Stimulated activated CD8-positive, alpha-beta memory T cell treated with anti-CD3 and anti-CD28 coated beads, Interleukin-7, amount 100 ng/mL, for 4 hours (primary cell): ENCODE measurements at regions not wholly inside any gene's neighbourhood (a gene's known extent, or its start where the extent isn't known, plus 50 kb on each side); places are given as distances from the start of the nearest gene placed in this dataset.

Experiments used
- DNase-seq, 2 donors: peaks; one replicate each; pipeline ENCODE4 v3.0.0-alpha.2; 2020; ENCODE audit warnings: low read depth in 2 of 2

DNA sequence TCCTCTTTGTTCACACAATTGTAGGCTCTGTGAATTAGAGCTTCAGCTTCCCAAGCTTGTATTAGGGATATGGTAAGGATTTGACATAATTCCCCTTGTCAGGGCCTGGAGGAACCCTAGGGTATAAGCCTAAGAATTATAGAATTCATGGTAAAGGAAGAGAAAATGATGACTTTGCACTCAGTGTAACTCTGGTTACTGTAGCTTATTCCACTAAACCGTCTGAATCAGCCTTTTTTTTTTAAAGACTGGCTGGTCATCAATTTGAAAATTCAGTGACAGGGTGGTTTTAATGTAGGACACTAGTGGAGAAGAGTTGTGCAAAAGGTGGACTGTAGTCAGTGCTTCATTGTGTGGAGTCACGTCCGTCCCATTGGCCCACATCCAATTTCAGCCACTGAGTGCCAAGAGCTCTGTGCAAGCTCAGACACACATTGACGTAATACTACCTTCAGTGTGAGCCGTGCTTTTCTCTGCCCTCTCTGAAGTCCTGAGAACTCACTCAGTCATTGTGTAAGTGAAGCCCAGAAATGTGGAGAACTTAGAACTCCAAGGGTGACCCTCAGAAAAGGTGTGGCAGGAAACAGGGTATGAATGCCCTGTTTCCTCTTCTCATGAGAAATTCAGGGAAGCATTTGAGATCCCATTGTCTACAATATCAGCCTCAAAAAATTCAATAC lies 449.8 kb downstream of the C4orf33 start:
- DNase-seq = no peak

DNA sequence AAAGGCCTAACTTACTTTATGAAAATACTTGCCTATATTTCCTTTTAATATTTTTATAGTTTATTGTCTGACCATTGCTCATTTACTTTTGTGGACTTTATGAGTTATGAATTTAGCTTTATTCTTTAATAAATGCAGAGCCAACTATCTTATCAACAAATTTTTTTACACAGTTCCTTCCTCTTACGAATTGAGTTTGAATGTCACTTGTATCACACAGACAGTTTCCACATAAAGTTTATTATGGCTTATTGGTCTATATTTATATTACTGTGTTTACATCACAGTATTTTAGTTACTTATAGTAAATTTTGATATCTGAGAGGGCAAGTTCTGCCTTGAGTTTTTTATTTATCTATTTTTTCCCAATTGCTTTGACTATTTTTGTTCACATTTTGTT lies 450.6 kb downstream of the C4orf33 start:
- no peak for DNase-seq

DNA sequence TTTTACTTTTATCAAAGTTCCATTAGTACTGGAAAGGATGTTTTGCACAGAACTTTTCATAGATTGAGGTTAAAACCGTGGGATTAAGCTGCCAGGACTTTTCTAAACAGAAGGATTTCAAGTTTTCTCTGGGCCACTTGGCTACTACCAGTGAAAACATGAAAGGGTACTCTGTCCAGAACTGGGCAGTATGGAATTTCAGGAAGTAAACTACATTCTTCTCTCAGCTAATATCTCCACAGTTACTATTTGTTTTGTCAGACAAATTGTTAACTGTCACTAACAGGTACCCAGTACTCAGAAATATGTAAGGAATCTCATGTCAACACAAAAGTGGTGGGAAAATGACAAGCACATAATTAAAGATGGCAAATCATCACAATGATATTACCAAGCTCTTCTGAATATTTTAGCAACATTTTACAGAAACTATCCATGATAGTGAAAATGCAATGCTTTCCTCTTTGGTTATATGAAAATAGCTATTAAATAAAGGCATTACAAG lies 454.4 kb downstream of the C4orf33 start:
- no peak for DNase-seq

DNA sequence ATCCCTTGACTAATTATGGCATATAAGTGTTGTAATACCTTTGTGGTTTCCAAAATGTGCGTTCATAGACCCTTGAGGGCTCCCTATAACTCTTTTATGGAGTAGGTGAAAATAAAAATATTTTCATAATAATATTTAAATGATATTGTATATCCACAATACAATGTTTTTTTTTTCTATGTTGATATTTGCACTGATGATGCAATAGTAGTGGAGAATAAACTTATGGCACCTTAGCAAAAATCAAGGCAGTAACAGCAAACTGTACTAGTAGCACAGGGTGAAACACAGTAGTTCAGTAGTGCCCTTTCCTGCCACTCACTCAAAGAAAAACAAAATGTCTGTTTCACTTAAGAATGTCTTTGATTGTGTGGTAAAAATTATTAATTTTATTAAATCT lies 465.3 kb downstream of the C4orf33 start:
- no peak for DNase-seq

DNA sequence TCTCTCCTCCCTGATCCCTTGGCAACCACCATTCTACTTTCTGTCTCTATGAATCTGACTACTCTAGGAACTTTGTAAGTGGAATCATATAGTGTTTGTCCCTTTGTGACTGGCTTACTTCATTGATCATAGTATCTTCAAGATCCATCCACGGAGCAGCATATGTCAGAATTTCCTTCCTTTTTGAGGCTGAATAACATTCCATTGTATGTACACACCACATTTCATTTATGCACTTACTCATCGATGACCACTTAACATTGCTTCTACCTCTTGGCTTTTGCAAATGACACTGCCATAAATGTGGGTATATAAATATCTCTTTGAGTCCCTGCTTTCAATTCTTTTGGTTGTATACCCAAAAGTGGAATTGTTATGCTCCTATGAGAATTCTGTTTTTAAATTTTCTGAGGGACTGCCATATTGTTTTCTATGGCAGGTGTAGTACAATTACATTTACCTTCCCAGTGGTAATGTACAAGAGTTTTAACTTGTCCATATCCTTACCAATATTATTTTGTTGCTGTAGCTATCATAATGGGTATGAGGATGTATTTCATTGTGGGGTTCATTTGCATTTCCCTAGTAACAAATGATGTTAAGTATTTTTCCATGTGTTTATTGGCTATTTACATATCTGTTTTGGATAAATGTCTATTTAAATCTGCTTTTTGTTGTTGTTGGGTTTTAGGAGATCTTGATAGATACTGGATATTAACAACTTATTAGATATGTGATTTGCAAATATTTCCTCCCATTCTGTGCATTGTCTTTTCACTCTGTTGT lies 466.1 kb downstream of the C4orf33 start:
- no peak for DNase-seq

DNA sequence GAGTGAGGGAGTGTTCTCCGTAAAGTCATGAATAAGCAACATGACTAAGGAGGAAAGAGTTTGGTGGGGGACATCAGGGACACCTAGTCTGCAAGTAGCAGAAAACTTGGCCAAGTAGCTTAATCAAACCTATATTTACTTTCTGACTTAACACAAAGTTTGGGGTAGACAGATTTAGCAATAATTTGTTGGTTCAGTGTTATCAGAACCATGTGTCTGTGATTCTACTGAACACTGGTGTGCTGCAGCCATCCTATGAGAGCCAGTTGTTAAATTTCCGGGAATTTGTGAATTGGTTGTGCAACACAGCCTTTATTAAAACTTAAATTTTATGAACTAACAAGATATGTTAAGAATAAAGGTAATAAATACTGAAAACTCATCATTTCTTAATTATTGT lies 469.3 kb downstream of the C4orf33 start:
- DNase-seq = no peak

DNA sequence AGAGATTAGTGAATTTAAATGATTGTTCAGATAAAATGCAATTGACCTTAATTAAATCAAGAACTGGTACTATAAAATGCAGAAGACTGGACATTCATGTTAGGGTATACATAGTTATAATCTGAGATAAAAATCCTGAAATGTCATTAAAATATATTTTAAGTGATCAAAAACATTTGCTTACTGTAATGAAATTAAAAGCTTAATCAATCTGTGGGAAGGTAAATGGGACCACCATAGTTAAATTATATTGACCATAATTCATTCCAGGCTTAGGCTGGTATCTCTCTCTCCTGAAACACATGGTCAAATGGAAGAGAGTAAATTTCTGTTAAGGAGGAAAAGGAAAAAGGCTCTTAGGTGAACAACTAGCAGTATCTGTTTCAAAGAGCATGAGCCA lies 474.4 kb downstream of the C4orf33 start:
- DNase-seq = no peak

DNA sequence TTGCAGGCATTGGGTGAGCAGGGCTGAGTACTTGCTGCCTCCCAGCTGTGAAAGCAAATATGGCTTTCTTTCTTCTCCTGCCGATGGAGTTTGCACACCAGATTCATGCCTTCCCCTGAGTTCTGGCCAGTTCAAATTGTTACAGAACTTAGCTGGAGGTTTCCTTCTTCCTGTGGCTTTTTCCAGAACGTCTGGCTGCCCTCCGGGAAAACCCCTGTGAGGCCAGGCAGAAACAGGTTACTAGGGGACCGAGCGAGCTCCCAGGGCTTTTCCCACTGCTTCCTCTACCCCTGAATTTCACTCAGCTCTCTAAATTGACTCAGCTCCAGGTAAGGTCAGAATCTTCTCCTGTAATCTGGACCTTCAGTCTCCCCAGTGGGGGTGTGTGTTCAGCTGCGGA lies 482.4 kb downstream of the C4orf33 start:
- no peak for DNase-seq

DNA sequence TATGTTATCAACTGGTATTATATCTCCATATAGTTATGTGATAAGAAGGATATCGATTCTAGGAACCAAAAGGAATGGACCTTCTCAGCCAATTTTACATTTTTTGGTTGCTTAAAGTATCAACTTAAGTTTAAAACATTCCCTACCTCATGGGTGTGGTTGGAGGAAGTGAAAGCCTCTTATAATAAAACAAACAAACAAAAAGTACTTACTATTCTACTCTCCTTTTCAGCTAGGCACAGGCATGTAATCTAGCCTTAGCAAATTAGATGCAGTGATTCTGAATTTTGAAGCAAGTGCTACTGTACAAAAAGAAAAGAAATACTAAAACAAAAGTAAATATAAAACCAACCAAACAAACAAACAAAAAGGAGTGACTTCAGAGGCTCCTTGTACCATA lies 485.4 kb downstream of the C4orf33 start:
- no peak for DNase-seq

DNA sequence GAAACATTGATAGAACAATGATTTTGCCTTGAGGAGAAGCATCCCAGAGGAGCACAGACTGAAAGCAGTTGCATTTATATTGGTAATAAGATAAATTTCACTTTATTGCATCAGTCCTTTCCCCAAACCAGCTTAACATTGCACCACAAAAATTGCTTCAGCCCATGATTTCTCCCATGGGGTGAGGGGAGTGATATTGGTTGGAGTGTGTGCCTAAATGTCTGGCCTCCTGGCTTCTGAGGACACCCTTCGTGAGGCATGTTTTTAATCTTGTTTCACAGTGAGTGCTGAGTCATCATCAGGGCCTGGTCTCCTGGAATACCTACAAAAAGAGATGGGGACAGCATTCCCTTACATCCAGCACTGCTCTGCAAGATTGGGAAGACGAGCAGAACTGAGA lies 487.9 kb downstream of the C4orf33 start:
- no peak for DNase-seq

DNA sequence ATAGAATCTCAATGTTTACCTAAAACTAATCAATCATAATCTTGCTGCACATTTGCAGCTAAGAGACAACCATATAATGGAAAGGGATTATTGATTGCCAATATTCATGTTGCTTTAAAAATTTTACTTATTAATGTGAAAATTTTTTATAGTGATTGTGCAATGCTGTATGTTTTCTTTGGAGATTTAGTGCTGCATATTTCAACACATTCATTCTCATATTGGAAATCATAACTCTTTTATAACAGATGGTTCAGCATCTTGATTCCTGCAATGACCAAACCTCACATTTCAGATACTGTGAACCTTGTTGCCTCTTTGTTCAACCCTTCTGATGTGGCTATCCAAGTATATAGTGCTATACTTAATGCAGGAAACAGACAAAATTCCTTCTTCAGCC lies 502.6 kb downstream of the C4orf33 start:
- no peak for DNase-seq

DNA sequence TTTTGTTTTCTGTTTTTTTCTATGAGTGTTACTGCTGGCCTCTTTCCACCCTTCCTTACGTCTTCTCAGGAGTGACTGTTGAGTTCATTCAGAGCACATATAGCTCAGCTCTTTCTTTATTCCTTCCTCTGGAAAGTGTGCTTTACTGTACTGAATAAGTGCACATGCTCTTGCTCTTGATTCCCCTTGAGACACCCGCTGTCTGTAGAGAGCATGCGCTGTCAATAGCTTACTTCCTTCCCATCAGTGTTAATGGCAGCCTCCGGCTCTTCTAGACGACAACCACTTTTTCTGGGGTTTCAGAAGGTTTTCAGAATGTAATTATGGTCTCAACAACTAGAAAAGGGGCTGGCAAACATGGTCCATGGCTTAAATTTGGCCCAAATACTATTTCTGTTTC lies 504.9 kb downstream of the C4orf33 start:
- no peak for DNase-seq

DNA sequence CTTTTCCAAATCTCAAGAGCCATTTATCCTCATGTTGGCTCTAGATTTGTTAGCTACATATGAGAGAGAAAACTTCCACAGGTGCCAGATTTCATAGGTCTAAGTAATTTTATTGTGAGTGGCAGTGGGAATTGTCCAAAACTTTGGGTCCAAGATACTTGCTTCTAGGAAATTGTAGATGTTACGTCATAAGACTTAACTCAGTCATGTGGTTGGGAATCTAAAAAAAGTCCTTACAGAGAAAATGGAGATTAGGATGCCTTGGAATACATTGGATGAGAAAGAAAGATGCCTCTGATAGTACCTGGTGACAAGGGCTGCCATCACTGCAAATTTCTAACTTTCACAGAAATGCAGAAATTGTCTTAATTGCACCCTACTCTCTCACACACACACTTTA lies 506.5 kb downstream of the C4orf33 start:
- DNase-seq = no peak

DNA sequence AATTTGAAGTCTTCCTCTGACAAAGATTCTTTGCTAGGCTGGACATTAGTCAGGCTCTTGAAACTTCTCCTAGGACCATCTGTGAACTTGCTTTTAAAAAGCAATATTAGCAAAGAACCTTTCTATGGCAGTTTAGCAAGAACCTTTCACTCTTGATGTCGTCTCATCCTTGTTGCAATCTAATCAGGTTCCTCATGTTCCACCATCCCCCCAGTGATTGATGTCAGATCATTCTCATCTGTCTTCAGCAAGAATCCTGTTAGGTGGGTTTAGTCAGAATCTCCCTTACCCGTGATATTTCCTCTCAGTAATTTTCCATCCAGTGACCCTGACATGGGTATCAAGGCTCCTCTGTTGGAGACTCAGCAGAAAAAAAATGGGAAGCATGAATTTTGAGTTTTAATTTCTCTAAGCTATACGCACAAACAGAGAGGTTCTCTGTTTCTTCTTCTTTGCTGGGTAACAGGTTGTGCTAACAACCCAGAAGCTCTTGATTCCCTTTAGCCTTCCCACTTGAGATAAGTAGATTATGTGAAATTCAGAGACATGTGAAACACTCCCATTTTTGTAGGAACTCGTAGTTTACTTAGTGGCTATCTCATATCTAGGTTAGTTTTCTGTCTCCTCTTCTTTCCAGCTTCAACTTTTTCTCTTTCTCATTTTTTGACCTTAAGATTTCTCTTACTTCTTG lies 507.4 kb downstream of the C4orf33 start:
- no peak for DNase-seq

DNA sequence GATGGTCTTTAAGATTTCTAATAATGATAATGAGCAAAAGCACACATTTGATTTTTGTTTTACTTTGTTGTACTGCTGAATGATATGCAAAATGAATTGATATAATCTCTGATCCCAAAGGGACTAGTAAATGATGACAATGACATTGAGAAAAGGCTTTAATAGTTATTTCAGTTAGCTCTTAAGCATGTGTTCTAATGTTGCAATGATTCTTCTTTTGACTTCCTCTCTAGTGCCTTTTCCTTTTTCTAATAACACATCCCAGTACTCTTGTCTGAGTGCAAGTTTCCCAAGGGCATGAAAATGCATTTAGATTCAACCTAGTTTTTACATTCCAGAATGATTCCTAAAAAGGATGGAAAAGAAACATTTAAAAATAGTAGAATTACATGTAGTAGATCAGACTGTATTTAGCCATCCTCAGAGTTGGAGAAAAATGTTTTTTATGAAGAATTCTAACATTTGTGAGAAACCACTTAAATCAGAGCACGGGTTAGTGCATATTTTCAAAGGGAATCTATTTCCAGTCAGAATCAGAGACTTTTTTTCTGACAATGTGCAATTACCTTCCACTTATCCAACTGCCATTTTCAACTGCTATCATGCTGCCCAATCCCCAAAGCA lies 508.8 kb downstream of the C4orf33 start:
- no peak for DNase-seq

DNA sequence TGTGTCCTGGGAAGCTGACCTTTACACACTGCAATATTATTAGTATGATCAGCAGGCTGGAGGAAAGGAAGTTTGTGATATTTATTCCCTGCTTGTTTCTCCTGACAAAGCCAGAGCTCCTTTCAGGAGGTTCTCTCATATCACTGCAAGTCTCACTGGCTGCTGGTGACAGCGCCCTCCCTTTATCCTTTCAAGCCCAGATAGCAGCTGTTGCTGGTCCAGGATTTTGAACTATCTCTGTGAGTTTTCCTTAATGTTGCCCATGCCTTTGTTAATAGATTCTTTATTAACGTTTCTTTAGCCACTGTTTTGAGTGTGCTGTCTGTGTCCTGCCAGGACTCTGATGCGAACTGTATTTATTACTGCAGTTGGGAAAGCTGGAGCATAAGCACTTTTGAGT lies 518.7 kb downstream of the C4orf33 start:
- DNase-seq = no peak

DNA sequence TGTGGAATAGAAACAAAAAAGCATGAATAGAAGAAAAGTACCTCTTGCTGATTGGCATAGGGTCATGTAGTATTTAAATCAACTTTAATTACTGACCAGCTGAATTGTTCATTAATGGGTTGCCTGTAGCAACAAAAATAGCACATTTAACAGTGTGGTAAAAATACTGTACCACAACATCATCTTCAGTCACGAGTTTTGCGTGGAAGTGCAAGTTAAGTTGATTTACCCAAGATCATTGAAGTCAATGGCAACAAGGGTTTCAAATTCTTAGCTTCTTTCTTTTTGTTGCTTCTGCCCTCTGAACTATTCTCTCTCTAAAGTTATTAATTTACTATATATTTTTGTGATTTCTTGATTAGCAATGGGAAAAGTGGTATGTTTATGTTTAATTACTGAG lies 526.6 kb downstream of the C4orf33 start:
- DNase-seq = no peak

DNA sequence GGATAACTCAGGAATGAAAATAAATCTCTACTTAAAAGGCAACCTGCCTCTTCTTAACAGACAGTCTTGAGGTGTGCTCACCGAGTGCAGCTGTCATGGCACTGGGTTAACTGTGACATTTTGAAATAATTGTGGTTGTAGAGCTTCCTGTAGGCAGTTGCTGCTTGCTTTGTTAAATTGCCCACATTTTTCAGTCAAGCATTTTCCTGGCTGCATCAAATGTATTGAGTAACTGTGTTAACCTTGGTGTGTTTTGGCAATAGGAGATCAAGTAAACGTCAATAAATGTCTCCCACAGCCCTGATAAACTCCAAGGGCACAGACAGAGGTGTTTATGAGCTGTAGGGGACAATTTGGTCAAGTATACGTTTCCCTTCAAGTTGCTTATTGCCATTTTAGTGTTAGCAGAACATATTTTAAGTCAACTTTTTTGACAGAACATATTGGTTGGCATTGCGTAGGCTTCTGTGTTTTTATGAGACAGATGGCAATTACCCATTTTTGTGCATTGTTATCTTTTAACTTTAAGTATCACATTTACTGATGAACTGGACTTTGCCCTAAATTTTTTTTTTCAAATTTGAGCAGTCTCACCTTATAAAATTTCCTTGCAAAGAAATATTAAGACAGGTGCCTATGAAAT lies 527.4 kb downstream of the C4orf33 start:
- DNase-seq = no peak

DNA sequence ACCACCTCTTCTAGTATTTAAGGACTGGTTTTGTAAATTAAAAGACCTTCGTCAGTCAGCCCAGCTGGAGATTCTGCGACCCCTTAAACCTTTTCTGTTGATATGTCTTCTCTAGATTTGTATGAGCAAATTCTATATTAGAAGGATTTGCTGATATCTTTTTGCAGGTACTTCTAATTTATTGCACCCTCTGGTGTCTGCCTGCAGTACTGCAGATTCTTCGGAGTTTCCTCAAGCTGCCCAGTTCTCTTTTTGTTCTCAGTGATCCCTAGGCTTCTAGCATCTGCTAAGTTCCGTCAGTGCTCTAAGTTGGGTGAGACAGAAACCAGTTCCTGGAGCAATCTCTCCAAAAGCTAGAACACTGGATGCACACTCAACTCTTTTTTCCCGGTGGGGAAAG lies 545.2 kb downstream of the C4orf33 start:
- peak in 1 of 2 donors; percentile 2 for DNase-seq

DNA sequence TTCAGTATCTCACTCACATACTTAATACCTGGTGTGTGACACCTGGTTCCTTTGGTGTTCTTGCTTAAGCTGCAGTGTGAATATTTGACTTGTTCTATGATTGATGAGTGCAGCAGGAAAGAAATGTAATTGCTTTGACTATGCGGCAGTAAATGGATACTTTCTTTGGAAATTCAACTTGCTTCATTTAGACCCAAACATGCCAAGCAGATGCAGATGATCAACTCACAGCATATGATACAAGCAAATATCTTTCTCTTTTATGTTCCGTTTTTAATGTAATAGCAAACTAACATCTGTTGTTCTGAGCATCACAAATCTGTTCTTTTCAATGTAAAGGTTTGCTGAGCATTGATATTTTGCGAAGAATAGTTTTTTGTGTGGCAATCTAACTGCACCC lies 549.5 kb downstream of the C4orf33 start:
- DNase-seq = no peak

DNA sequence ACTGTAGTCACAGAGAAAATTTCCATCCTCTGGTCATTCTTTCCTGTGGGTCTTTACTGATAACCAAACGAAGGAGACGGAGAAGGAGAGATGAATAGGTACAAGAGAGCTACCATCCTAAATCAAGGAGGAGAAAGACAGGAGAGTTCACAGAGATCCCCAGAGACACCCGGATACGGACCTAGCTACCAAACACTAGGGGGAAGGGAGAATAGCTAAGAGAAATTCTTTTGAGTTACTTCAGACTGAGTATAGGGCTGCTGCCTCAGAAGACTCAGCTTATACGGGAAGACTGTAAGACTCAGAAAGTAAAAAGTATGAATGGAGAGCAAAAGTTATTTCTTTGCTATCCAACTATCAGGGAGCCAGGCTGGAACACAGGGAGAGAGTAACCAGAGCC lies 572.1 kb downstream of the C4orf33 start:
- DNase-seq = no peak

DNA sequence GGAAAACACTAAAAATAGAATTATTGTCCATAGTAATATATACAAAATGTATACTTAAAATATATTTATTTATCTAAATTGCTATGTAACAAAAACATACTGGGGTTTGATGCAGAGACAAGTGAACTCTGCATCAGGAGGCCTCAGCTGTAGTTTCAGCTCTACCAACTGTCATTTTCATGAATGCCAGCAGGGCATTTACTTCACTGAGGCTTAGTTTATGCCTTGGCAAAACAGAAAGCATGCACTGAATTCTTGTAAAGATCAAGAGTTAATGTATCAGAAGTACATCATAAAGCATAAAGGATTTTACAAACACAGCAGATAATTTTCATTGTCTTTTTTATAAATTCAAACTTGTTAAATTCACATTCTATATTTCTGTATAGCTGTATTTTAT lies 577.0 kb downstream of the C4orf33 start:
- no peak for DNase-seq
